LHCN-M2 (cell line): ENCODE measurements at regions not wholly inside any gene's neighbourhood (a gene's known extent, or its start where the extent isn't known, plus 50 kb on each side); places are given as distances from the start of the nearest gene placed in this dataset.

Source experiments
- DNase-seq: peaks from one replicate; pipeline ENCODE4 v3.0.0-alpha.2; 2012; ENCODE audit warnings: low read depth

DNA sequence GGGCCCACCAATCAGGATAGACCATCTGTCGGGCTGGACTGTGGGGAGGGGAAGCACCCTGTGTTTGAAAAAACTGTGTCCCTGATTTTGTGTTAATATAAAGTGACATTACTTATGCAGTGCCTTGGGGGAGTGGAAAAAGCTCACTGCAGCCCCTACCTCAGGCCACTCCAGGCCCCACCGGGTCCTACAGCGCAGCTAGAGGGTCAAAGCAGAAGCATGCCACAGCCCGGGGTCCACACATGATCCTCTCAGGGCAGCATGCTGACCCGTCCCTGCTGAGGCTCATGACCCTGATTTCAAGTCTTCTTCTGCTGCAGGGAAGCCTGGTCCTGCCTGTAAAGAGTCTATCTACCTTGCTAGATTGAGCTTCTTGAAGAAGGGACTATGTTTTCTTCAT, 133.0 kb upstream of the PLCB4 start:
- no peak for DNase-seq

DNA sequence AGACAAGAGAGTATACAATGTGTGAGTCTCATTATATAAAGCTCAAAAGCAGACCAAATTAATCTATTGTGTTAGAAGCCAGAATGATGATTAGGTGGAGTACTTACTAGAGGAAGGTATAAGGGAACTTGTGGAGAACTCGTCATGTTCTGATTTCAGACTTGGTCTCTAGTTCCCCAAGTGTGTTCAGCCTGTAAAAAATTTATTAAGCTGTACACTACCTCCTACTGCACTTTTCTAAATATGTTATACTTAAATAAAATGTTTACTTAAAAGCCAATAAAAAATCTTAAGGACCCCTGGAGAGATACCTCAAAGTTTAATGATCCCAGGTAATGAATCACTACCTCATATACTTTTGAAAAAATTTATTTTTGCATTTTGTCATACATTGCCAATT, 130.4 kb upstream of the PLCB4 start:
- DNase-seq = no peak

DNA sequence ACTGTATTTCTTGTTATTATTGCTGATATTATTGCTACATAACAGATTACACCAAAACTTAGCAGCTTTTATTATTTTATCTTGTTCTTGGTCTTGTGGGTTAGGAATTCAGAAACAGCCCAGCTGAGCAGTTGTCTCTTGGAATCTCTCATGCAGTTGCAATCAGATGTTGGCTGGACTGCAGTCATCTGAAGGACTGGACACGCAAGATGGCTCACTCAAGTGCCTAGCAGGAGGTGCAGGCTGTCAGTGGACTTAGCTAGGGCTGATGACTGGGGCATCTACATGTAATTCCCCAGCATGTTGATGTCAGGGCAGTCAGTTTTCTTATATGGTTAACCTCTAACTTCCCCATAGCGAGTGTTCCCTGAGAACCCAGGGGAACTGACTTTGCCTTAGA, 128.6 kb upstream of the PLCB4 start:
- peak; percentile 77 for DNase-seq

- no peak for DNase-seq
Measured at GRCh38 chr20:8943631-8944030, 125.3 kb upstream of the PLCB4 start.

DNA sequence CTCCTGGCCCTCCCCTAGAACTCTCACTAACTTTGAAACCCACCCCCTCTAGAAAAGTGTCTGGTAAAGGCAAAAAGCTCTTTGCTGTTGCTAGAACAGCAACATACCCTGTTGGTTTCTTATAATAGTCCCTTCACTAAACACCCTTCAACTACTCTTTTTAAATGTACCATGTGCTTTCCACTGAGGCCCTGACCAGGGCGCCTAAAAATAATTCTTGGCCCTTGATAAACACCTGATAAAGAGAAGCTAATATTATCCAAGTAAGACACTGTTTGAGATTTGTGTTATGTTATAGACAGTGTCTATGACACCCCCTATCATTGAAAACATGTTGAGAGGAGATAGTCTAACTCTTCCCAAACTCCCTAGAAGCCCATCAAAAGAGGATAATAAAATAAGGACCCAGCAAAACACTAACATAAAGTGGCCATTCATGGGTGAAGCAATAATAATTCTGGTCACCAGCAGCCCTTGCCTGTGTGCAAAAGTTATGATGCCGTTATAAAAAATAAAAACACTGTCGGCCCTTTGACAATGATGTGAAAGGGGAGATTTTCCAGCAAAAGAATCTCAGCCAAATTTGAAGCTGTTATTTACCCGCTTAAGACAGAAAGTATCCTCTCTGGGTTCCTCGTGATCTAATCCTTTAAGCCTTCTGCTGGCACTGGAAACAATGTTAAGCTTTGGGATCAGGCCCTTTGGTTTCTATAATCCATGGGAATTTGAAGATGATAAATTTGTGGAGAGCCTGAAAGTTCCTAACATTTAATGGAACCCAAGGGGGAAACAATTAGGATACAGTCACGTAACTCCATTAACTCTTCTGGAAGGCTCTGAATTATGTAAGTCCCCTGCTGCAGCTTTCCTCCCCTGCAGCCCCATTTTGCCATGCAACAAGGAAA, 122.6 kb upstream of the PLCB4 start:
- DNase-seq = peak; percentile 54

GRCh38 chr20:8948442-8949020, 120.4 kb upstream of the PLCB4 start:
- no peak for DNase-seq

DNA sequence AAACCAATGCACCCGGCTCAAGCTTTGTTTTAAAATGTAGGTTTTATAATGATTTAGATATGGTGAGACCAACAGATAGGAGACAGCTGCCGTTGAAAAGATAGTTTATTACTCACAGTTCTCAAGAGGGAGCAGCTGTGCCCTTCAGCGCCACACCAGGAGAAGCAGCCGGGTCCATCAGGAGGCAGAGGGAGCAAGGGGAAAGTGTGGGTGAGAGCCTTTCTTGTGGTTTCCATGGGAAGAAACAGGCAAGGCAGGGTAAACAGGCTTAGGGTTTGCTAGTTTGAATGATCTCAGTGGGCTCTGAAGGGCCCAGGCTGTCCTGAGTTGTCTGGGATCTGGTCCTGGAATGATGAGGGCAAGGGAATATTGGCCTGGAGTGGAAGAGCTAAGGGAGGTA, 117.7 kb upstream of the PLCB4 start:
- peak; percentile 71 for DNase-seq

DNA sequence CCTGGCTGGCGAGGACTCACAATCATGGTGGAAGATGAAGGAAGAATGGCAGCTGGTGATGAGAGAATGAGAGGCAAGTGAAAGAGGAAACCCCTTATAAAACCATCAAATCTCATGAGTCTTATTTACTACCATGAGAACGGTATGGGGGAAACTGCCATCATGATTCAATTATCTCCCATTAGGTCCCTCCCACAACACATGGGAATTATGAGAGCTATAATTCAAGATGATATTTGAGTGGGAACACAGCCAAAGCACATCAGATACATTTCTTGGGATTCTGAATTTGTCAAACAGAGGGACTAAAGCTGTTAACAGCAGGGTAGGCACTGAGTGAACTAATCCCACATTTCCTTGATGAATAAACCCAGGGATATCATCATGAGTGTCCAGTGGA, 116.2 kb upstream of the PLCB4 start:
- DNase-seq = no peak

DNA sequence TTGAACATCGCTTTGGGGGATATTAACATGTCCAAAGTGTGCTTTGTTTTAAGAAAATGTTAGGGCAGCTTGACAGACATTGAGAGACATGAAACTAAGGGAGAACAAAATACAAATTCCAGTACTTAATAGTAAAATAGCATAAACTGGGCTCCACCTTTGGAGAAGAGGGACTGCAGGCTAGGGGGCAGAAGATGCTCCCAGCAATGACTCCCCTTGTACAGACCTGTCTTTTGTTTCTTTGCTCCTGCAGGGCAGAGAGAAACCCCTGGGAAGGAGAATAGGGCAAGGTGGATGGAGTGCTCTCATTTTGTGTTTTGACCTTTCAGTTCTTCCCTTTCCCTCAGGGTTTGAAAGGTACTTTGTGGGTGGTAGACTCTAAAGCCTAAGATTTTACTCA, 115.6 kb upstream of the PLCB4 start:
- DNase-seq = no peak

- no peak for DNase-seq
Measured at GRCh38 chr20:8960241-8960640, 108.6 kb upstream of the PLCB4 start.

- no peak for DNase-seq
Measured at GRCh38 chr20:8963330-8963729, 105.6 kb upstream of the PLCB4 start.

- no peak for DNase-seq
Measured at GRCh38 chr20:8964959-8965562, 103.8 kb upstream of the PLCB4 start.

DNA sequence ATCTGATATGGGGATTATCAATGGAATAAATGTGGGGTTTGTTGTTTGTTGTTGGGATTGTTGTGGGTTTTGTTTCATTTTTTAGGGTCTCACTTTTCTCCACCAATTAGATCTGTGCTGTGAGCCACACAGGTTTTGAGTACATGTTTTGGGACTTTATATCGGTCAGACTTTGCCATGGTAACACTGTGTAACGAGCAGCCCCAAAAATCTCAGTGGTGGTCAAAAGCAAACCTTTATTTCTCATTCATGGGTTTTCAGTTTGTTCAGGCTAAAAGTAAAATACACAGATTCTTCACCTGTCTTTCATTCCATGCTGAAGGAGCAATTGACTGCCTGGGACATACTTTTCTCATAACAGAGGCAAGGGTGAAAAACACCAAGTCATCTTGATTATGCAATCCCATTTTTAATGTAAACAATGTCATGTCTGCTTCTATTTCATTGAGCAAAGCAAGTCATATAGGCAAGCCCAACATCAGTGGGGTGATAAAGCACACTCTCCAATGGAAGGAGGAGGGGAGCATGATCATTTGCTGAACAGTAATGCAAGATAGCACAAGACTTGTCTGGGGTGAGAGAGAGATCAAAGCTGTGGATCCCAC, 101.1 kb upstream of the PLCB4 start:
- DNase-seq = no peak

DNA sequence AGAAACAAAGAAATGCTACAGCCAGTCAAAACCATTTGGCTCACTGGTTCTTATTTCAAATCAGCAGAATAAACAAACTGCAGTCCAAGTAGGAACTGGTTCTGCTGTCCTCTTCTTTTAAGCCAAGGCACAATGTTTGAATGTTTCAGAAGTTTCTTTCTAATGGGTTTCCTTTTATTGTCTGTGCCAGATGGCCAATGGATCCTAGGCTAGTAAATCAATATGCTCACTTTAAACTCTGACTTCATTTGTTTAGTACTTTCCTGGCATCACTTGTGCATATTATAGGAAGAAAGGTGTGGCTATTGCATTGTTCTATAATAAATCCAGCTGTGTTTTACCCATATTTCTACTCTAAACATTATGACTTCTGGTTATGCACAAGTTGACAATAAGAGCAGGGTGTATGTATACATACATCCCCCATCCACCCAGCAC, 99.7 kb upstream of the PLCB4 start:
- DNase-seq = no peak

DNA sequence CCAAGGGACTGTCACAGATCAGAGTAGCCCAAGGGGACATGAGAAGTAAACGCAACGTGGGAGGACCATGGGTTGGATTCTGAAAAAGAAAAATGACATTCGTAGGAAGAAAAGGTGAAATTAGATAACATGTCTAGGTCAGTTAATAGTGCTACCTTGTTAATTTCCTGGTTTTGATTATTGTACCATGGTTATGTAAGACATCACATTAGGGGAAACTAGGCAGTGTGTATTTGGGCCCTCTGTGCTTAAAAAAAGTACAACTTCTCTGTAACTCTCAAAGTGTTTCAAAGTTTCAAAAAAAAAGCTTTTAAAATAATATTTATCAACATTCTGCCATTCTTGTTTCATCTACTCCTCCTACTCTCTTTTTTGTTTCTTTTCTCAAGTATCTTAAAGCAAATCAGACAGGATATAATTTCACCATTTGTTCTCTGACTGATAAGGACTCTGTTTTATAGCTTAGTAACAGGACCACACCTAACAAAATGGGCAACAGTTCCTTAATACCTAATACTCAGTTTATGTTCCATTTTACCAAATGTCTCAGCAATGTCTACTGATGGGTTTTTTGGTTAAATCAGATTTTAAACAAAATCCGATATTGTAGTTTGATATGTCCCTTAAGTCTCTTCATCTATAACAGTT, 97.1 kb upstream of the PLCB4 start:
- DNase-seq = no peak

- no peak for DNase-seq
Measured at GRCh38 chr20:8972963-8973705, 95.8 kb upstream of the PLCB4 start.

DNA sequence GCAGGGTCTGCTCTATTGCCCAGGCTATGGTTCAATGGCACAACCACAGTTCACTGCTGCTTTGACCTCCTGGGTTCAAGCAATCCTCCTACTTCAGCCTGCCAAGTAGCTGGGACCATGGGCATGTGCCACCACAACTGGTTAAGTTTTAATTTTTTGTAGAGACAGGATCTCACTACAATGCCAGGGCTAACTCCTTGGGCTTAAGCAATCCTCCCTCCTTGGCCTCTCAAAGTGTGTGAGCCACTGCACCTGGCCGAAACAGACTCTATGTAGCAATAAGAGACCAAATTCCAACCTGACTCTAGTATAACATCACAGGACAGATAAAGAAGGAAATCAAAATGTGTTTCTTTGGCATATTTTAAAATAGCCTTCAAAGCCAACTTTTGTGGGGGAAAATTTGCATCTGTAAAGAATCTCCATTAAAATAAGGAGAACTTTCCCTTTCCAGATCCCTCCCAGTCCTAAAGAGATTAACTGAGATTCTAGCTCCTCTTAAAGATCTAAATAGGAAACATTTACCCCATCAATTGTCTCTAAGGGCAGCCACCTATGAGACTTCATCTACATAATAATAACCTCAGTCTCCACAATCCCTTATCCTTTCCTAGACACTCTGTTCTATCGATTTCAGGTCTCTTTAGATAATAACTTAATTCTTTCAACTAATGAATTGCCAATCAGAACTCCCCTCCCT, 94.7 kb upstream of the PLCB4 start:
- no peak for DNase-seq

GRCh38 chr20:8981482-8981881, 87.4 kb upstream of the PLCB4 start:
- no peak for DNase-seq

DNA sequence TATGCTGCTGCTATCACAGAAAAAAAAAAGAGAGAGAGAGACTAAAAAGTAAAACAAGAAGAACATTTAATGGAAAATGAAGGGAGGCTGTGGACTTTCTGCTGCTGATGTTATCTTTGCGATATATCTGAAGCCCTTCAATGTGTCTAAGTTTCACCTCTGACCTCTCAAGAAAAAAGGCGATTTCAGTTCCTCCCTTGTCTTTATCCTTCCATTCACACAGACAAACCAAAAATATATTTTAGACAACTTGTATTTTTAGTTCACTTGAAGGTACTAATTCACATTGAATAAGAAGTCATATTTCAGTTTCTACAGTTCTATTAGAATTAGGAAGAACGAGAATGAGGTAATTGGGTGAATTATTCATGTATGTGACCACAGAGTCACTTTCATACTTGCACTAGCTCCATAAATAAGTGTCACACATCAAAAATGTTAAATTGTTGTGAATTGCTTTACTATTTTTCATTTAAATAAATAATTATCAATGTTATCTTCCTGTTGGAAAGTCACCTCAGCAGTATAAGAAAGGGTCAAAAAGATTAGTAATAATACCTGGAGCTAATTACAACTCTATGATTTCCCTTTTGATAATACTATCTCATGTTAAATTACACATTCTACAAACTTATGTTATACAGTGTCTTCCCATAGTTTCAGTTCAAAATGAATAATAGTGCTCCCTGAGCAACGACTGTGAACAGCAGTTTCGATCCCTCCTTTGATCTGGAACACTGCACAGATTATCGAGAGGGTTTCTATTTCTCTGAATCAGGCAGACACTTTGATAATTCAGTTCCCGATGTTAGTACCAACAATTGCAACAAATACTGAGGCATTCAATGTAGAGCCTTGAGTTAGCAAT, 85.2 kb upstream of the PLCB4 start:
- no peak for DNase-seq

DNA sequence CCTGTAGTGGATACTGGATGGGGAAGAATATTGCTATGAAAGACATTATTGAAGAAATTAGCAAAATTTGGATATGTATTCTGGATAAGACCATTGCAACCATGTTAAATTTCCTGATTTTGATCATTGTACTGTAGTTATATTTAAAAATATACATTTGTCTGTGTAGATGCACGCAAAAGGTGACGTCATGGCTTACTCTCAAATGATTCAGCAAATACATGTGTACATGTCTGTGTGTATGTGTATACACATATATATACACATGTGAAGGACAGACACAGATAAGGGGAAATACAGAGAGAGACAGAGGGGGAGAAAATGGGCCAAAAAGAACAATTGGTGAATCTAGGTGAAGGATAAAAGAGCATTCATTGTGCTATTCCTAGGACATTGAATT, 82.3 kb upstream of the PLCB4 start:
- DNase-seq = no peak
